ENCODE measurements at regions not wholly inside any gene's neighbourhood (a gene's known extent, or its start where the extent isn't known, plus 50 kb on each side); places are given as distances from the start of the nearest gene placed in this dataset.

GRCh38 chr14:96143906-96144305, 60.7 kb upstream of the BDKRB2 start:
- Histone ChIP-seq H3K27me3 (ENCODE audit: insufficient read depth, low read length) (no peaks in the 10 kb centered on the region), H3K36me3 (ENCODE audit: insufficient read depth, low read length) (no peaks in the 10 kb centered on the region), H3K27ac (ENCODE audit: low read depth, low read length) (no peak overlapping the region), H3K4me3 (ENCODE audit: low read length in 2 of 2) (no peak overlapping the region), H3K4me1 (ENCODE audit: insufficient read depth, low read length) (no peaks in the 10 kb centered on the region), H3K9me3 (ENCODE audit: control insufficient read depth in 1 of 2, low read length in 2 of 2) (no peaks in the 10 kb centered on the region)
- Mint-ChIP-seq H3K9me3 (peaks cover 0 to 14% (median 7%) of the 10 kb centered on the region in 8 donors), H3K36me3 (no peaks in the 10 kb centered on the region), H3K27me3 (peaks cover 2 to 9% of the 10 kb centered on the region in 2 donors), H3K4me1 (peaks cover 0 to 2% (median 0%) of the 10 kb centered on the region in 4 donors), H3K27ac (no peak overlapping the region), H3K4me3 (no peak overlapping the region)
- POLR2A ChIA-PET (ENCODE audit: partially characterized antibody): no interaction called here
- DNase-seq: no peak
- CTCF ChIA-PET (ENCODE audit: partially characterized antibody): no interaction called here
- intact Hi-C loops (cut with micrococcal nuclease): no loop called here

GRCh38 chr14:96145116-96145864, 59.3 kb upstream of the BDKRB2 start:
- Mint-ChIP-seq H3K27ac (no peak overlapping the region), H3K36me3 (no peaks in the 10 kb centered on the region), H3K27me3 (peaks cover 2 to 9% of the 10 kb centered on the region in 2 donors), H3K4me3 (no peak overlapping the region), H3K9me3 (peaks cover 0 to 17% (median 7%) of the 10 kb centered on the region in 8 donors), H3K4me1 (peaks cover 0 to 2% (median 0%) of the 10 kb centered on the region in 4 donors)
- intact Hi-C loops (cut with micrococcal nuclease): no loop called here
- H3K36me3 ChIP-seq (ENCODE audit: insufficient read depth, low read length): no peaks in the 10 kb centered on the region
- H3K27me3 ChIP-seq (ENCODE audit: insufficient read depth, low read length): no peaks in the 10 kb centered on the region
- ChIA-PET POLR2A (ENCODE audit: partially characterized antibody) (no interaction called here), CTCF (ENCODE audit: partially characterized antibody) (interaction anchor here (1.3 kb wide), 1 partner anchor 43 kb away, joined by 3 read pairs; no protein-coding TSS in a partner anchor)
- DNase-seq: no peak
- no peak overlapping the region for H3K27ac ChIP-seq (ENCODE audit: low read depth, low read length)
- no peaks in the 10 kb centered on the region for H3K9me3 ChIP-seq (ENCODE audit: control insufficient read depth in 1 of 2, low read length in 2 of 2)
- H3K4me3 ChIP-seq (ENCODE audit: low read length in 2 of 2): no peak overlapping the region
- no peaks in the 10 kb centered on the region for H3K4me1 ChIP-seq (ENCODE audit: insufficient read depth, low read length)

- H3K4me1 ChIP-seq (ENCODE audit: insufficient read depth, low read length): no peaks in the 10 kb centered on the region
- H3K4me3 Mint-ChIP-seq: no peak overlapping the region
- H3K27ac ChIP-seq (ENCODE audit: low read depth, low read length): no peak overlapping the region
- H3K27me3 ChIP-seq (ENCODE audit: insufficient read depth, low read length): no peaks in the 10 kb centered on the region
- peaks cover 0 to 2% (median 0%) of the 10 kb centered on the region in 4 donors for H3K4me1 Mint-ChIP-seq
- intact Hi-C loops (cut with micrococcal nuclease): no loop called here
- POLR2A ChIA-PET (ENCODE audit: partially characterized antibody): no interaction called here
- H3K27me3 Mint-ChIP-seq: peaks cover 2 to 9% of the 10 kb centered on the region in 2 donors
- H3K36me3 Mint-ChIP-seq: no peaks in the 10 kb centered on the region
- no peak overlapping the region for H3K27ac Mint-ChIP-seq
- DNase-seq: no peak
- H3K9me3 Mint-ChIP-seq: peaks cover 0 to 17% (median 7%) of the 10 kb centered on the region in 8 donors
- H3K4me3 ChIP-seq (ENCODE audit: low read length in 2 of 2): no peak overlapping the region
- H3K36me3 ChIP-seq (ENCODE audit: insufficient read depth, low read length): no peaks in the 10 kb centered on the region
- H3K9me3 ChIP-seq (ENCODE audit: control insufficient read depth in 1 of 2, low read length in 2 of 2): no peaks in the 10 kb centered on the region
- CTCF ChIA-PET (ENCODE audit: partially characterized antibody): interaction anchor here (1.3 kb wide), 1 partner anchor 44 kb away, joined by 3 read pairs; no protein-coding TSS in a partner anchor
These were observed 58.4 kb upstream of the BDKRB2 start for GRCh38 chr14:96146131-96146771.

- H3K27me3 Mint-ChIP-seq: peaks cover 0 to 7% of the 10 kb centered on the region in 2 donors
- H3K9me3 Mint-ChIP-seq: peaks cover 0 to 17% (median 3%) of the 10 kb centered on the region in 8 donors
- no peak for DNase-seq
- Histone ChIP-seq H3K4me1 (ENCODE audit: insufficient read depth, low read length) (no peaks in the 10 kb centered on the region), H3K27ac (ENCODE audit: low read depth, low read length) (no peak overlapping the region), H3K27me3 (ENCODE audit: insufficient read depth, low read length) (no peaks in the 10 kb centered on the region), H3K4me3 (ENCODE audit: low read length in 2 of 2) (no peak overlapping the region), H3K9me3 (ENCODE audit: control insufficient read depth in 1 of 2, low read length in 2 of 2) (no peaks in the 10 kb centered on the region), H3K36me3 (ENCODE audit: insufficient read depth, low read length) (no peaks in the 10 kb centered on the region)
- no peaks in the 10 kb centered on the region for H3K4me1 Mint-ChIP-seq
- ChIA-PET POLR2A (ENCODE audit: partially characterized antibody) (no interaction called here), CTCF (ENCODE audit: partially characterized antibody) (no interaction called here)
- no peaks in the 10 kb centered on the region for H3K36me3 Mint-ChIP-seq
- intact Hi-C loops (cut with micrococcal nuclease): no loop called here
- no peak overlapping the region for H3K4me3 Mint-ChIP-seq
- H3K27ac Mint-ChIP-seq: no peak overlapping the region
These were observed 56.0 kb upstream of the BDKRB2 start for GRCh38 chr14:96148631-96149030.

- DNase-seq: no peak
- Mint-ChIP-seq H3K9me3 (peaks cover 0 to 17% (median 1%) of the 10 kb centered on the region in 8 donors), H3K27me3 (peaks cover 0 to 5% of the 10 kb centered on the region in 2 donors), H3K36me3 (no peaks in the 10 kb centered on the region), H3K4me1 (no peaks in the 10 kb centered on the region), H3K27ac (no peak overlapping the region), H3K4me3 (no peak overlapping the region)
- Histone ChIP-seq H3K4me3 (ENCODE audit: low read length in 2 of 2) (no peak overlapping the region), H3K27ac (ENCODE audit: low read depth, low read length) (no peak overlapping the region), H3K4me1 (ENCODE audit: insufficient read depth, low read length) (no peaks in the 10 kb centered on the region), H3K27me3 (ENCODE audit: insufficient read depth, low read length) (no peaks in the 10 kb centered on the region), H3K36me3 (ENCODE audit: insufficient read depth, low read length) (no peaks in the 10 kb centered on the region), H3K9me3 (ENCODE audit: control insufficient read depth in 1 of 2, low read length in 2 of 2) (no peaks in the 10 kb centered on the region)
- CTCF ChIA-PET (ENCODE audit: partially characterized antibody): no interaction called here
- intact Hi-C loops (cut with micrococcal nuclease): no loop called here
- POLR2A ChIA-PET (ENCODE audit: partially characterized antibody): no interaction called here
These were observed 55.5 kb upstream of the BDKRB2 start for GRCh38 chr14:96149131-96149530.

- H3K4me3 Mint-ChIP-seq: no peak overlapping the region
- intact Hi-C loops (cut with micrococcal nuclease): no loop called here
- H3K36me3 Mint-ChIP-seq: no peaks in the 10 kb centered on the region
- ChIA-PET POLR2A (ENCODE audit: partially characterized antibody) (no interaction called here), CTCF (ENCODE audit: partially characterized antibody) (no interaction called here)
- Histone ChIP-seq H3K36me3 (ENCODE audit: insufficient read depth, low read length) (no peaks in the 10 kb centered on the region), H3K4me1 (ENCODE audit: insufficient read depth, low read length) (no peaks in the 10 kb centered on the region), H3K27me3 (ENCODE audit: insufficient read depth, low read length) (no peaks in the 10 kb centered on the region), H3K4me3 (ENCODE audit: low read length in 2 of 2) (no peak overlapping the region), H3K9me3 (ENCODE audit: control insufficient read depth in 1 of 2, low read length in 2 of 2) (no peaks in the 10 kb centered on the region), H3K27ac (ENCODE audit: low read depth, low read length) (no peak overlapping the region)
- no peaks in the 10 kb centered on the region for H3K4me1 Mint-ChIP-seq
- H3K27ac Mint-ChIP-seq: no peak overlapping the region
- H3K27me3 Mint-ChIP-seq: peaks cover 0 to 3% of the 10 kb centered on the region in 2 donors
- peaks cover 0 to 13% (median 0%) of the 10 kb centered on the region in 8 donors for H3K9me3 Mint-ChIP-seq
- no peak for DNase-seq
These were observed 54.4 kb upstream of the BDKRB2 start for GRCh38 chr14:96150214-96150613.

- no peak overlapping the region for H3K27ac Mint-ChIP-seq
- CTCF ChIA-PET (ENCODE audit: partially characterized antibody): no interaction called here
- Histone ChIP-seq H3K27ac (ENCODE audit: low read depth, low read length) (no peak overlapping the region), H3K27me3 (ENCODE audit: insufficient read depth, low read length) (no peaks in the 10 kb centered on the region), H3K9me3 (ENCODE audit: control insufficient read depth in 1 of 2, low read length in 2 of 2) (no peaks in the 10 kb centered on the region), H3K36me3 (ENCODE audit: insufficient read depth, low read length) (no peaks in the 10 kb centered on the region), H3K4me1 (ENCODE audit: insufficient read depth, low read length) (no peaks in the 10 kb centered on the region), H3K4me3 (ENCODE audit: low read length in 2 of 2) (no peak overlapping the region)
- peaks cover 0 to 3% of the 10 kb centered on the region in 2 donors for H3K27me3 Mint-ChIP-seq
- intact Hi-C loops (cut with micrococcal nuclease): no loop called here
- DNase-seq: no peak
- no peaks in the 10 kb centered on the region for H3K36me3 Mint-ChIP-seq
- peaks cover 0 to 13% (median 0%) of the 10 kb centered on the region in 8 donors for H3K9me3 Mint-ChIP-seq
- POLR2A ChIA-PET (ENCODE audit: partially characterized antibody): no interaction called here
- no peak overlapping the region for H3K4me3 Mint-ChIP-seq
- H3K4me1 Mint-ChIP-seq: no peaks in the 10 kb centered on the region
These were observed 53.4 kb upstream of the BDKRB2 start for GRCh38 chr14:96151242-96151641.
